ENCODE measurements at regions not wholly inside any gene's neighbourhood (a gene's known extent, or its start where the extent isn't known, plus 50 kb on each side); places are given as distances from the start of the nearest gene placed in this dataset.
A peak's percentile ranks its signal among the peaks of the same experiment; 100 is the strongest.

DNA sequence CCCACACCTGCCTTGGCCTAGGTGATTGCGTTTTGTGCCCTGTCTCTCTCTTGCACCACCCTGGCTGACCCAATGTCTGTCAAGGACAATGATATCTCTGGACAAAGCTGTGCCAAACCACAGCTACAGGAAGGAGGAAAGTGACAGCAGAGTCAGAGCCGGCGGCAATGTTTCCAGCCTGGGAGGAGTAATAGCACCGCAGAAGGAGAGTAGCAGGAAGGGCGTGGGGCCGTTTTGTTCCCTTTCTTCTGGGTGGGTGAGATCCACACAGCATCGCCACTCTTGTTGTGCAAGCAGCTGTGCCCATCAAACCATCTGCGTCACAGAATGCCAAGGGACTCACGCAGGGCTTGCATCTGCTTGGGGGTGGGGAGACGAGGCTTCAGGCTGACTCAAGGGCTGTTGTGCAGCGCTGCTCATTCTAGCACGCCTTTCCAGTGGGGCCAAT lies 341.6 kb upstream of the AUTS2 start:
- CTCF ChIA-PET: no interaction called here
- Histone ChIP-seq H3K27ac (ENCODE audit: extremely low read depth, low read depth, low read length) (no peak overlapping the region), H3K36me3 (ENCODE audit: control insufficient read depth in 2 of 2, insufficient read depth in 1 of 2, low read length in 2 of 2) (no peaks in the 10 kb centered on the region), H3K4me3 (ENCODE audit: low read depth, low read length) (no peak overlapping the region), H3K9me3 (ENCODE audit: control insufficient read depth, insufficient read depth, low read depth, low read length) (no peaks in the 10 kb centered on the region), H3K4me1 (ENCODE audit: control insufficient read depth, insufficient read depth, low read length) (no peaks in the 10 kb centered on the region)
- POLR2A ChIA-PET: no interaction called here
- no peak for TF ChIP-seq GLI4 (tag by site-specific recombination; IDR thresholded peaks at IDR 0.05)
- TF ChIP-seq, protein P1, sequence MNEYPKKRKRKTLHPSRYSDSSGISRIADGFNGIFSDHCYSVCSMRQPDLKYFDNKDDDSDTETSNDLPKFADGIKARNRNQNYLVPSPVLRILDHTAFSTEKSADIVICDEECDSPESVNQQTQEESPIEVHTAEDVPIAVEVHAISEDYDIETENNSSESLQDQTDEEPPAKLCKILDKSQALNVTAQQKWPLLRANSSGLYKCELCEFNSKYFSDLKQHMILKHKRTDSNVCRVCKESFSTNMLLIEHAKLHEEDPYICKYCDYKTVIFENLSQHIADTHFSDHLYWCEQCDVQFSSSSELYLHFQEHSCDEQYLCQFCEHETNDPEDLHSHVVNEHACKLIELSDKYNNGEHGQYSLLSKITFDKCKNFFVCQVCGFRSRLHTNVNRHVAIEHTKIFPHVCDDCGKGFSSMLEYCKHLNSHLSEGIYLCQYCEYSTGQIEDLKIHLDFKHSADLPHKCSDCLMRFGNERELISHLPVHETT (tag by site-specific recombination; IDR thresholded peaks at IDR 0.05): no peak
- TF ChIP-seq, protein P2, sequence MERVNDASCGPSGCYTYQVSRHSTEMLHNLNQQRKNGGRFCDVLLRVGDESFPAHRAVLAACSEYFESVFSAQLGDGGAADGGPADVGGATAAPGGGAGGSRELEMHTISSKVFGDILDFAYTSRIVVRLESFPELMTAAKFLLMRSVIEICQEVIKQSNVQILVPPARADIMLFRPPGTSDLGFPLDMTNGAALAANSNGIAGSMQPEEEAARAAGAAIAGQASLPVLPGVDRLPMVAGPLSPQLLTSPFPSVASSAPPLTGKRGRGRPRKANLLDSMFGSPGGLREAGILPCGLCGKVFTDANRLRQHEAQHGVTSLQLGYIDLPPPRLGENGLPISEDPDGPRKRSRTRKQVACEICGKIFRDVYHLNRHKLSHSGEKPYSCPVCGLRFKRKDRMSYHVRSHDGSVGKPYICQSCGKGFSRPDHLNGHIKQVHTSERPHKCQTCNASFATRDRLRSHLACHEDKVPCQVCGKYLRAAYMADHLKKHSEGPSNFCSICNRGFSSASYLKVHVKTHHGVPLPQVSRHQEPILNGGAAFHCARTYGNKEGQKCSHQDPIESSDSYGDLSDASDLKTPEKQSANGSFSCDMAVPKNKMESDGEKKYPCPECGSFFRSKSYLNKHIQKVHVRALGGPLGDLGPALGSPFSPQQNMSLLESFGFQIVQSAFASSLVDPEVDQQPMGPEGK (tag by site-specific recombination; IDR thresholded peaks at IDR 0.05): no peak
- TF ChIP-seq, protein P3, sequence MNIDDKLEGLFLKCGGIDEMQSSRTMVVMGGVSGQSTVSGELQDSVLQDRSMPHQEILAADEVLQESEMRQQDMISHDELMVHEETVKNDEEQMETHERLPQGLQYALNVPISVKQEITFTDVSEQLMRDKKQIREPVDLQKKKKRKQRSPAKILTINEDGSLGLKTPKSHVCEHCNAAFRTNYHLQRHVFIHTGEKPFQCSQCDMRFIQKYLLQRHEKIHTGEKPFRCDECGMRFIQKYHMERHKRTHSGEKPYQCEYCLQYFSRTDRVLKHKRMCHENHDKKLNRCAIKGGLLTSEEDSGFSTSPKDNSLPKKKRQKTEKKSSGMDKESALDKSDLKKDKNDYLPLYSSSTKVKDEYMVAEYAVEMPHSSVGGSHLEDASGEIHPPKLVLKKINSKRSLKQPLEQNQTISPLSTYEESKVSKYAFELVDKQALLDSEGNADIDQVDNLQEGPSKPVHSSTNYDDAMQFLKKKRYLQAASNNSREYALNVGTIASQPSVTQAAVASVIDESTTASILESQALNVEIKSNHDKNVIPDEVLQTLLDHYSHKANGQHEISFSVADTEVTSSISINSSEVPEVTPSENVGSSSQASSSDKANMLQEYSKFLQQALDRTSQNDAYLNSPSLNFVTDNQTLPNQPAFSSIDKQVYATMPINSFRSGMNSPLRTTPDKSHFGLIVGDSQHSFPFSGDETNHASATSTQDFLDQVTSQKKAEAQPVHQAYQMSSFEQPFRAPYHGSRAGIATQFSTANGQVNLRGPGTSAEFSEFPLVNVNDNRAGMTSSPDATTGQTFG (tag by site-specific recombination; IDR thresholded peaks at IDR 0.05; ENCODE audit: borderline replicate concordance): no peak
- no peak for TF ChIP-seq ZNF707 (tag by site-specific recombination; IDR thresholded peaks at IDR 0.05)
- TF ChIP-seq, protein P4, sequence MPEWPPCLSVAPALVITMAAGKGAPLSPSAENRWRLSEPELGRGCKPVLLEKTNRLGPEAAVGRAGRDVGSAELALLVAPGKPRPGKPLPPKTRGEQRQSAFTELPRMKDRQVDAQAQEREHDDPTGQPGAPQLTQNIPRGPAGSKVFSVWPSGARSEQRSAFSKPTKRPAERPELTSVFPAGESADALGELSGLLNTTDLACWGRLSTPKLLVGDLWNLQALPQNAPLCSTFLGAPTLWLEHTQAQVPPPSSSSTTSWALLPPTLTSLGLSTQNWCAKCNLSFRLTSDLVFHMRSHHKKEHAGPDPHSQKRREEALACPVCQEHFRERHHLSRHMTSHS (tag by site-specific recombination; IDR thresholded peaks at IDR 0.05): no peak
- TF ChIP-seq ZNF133 (tag by site-specific recombination; IDR thresholded peaks at IDR 0.05): no peak
- TF ChIP-seq KLF10 (tag by site-specific recombination; IDR thresholded peaks at IDR 0.05): no peak
- TF ChIP-seq ZNF514 (tag by site-specific recombination; IDR thresholded peaks at IDR 0.05): no peak
- no peak for TF ChIP-seq ZBTB7A (tag by site-specific recombination; IDR thresholded peaks at IDR 0.05; ENCODE audit: low read depth)

DNA sequence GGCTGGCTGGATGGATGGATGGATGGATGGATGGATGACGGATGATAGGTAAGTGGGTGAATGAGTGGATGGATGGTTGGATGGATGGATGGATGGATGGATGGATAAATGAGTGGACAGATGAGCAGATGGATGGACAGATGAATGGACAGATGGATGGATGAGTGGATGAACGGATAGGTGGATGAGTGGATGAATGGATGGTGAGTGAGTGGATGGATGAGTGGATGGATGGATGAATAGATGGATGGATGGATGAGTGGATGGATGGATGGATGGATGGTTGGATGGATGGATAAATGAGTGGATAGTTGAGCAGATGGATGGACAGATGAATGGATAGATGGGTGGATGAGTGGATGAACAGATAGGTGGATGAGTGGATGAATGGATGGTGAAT lies 340.7 kb upstream of the AUTS2 start:
- Histone ChIP-seq H3K4me1 (ENCODE audit: control insufficient read depth, insufficient read depth, low read length) (no peaks in the 10 kb centered on the region), H3K4me3 (ENCODE audit: low read depth, low read length) (no peak overlapping the region), H3K9me3 (ENCODE audit: control insufficient read depth, insufficient read depth, low read depth, low read length) (no peaks in the 10 kb centered on the region), H3K36me3 (ENCODE audit: control insufficient read depth in 2 of 2, insufficient read depth in 1 of 2, low read length in 2 of 2) (no peaks in the 10 kb centered on the region), H3K27ac (ENCODE audit: extremely low read depth, low read depth, low read length) (no peak overlapping the region)
- no peak for TF ChIP-seq ZNF274 (IDR thresholded peaks at IDR 0.05; ENCODE audit: low read length)
- peak; percentile 23; the same call in 1 of the 2 replicates for TF ChIP-seq ZNF274 (tag by site-specific recombination; IDR thresholded peaks at IDR 0.05; ENCODE audit: borderline replicate concordance)
- TF ChIP-seq, protein P5, sequence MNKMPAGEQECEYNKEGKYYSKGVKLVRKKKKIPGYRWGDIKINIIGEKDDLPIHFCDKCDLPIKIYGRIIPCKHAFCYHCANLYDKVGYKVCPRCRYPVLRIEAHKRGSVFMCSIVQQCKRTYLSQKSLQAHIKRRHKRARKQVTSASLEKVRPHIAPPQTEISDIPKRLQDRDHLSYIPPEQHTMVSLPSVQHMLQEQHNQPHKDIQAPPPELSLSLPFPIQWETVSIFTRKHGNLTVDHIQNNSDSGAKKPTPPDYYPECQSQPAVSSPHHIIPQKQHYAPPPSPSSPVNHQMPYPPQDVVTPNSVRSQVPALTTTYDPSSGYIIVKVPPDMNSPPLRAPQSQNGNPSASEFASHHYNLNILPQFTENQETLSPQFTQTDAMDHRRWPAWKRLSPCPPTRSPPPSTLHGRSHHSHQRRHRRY (tag by site-specific recombination; IDR thresholded peaks at IDR 0.05): no peak
- no peak for TF ChIP-seq ZNF596 (tag by site-specific recombination; IDR thresholded peaks at IDR 0.05)
- TF ChIP-seq ZNF132 (tag by site-specific recombination; IDR thresholded peaks at IDR 0.05; ENCODE audit: borderline replicate concordance): no peak
- TF ChIP-seq ZBTB17 (tag by site-specific recombination; IDR thresholded peaks at IDR 0.05): peak; percentile 84
- no peak for TF ChIP-seq ZNF404 (tag by site-specific recombination; IDR thresholded peaks at IDR 0.05)
- no peak for TF ChIP-seq ZNF426 (tag by site-specific recombination; IDR thresholded peaks at IDR 0.05)
- no peak for TF ChIP-seq ZNF660 (tag by site-specific recombination; IDR thresholded peaks at IDR 0.05)
- no peak for TF ChIP-seq ZFP37 (tag by site-specific recombination; IDR thresholded peaks at IDR 0.05)
- TF ChIP-seq ZNF366 (tag by site-specific recombination; conservative IDR thresholded peaks at IDR 0.05): peak; percentile 94
- TF ChIP-seq ZNF600 (tag by site-specific recombination; IDR thresholded peaks at IDR 0.05): no peak
- no peak for TF ChIP-seq ZNF558 (tag by site-specific recombination; IDR thresholded peaks at IDR 0.05)
- ChIA-PET CTCF (no interaction called here), POLR2A (no interaction called here)

All from HEK293 (cell line).